HG03280 (cell line): ENCODE measurements at regions not wholly inside any gene's neighbourhood (a gene's known extent, or its start where the extent isn't known, plus 50 kb on each side); places are given as distances from the start of the nearest gene placed in this dataset.

ENCODE experiments used
- ATAC-seq: cut with Tn5 transposase; IDR thresholded peaks from one replicate; pipeline ENCODE4 v1.9.1; 2021; ENCODE audit warnings: mild to moderate bottlenecking, moderate library complexity; ENCODE audit not compliant: unreplicated experiment

- ATAC-seq = no peak
These were observed 798.4 kb upstream of the TENM4 start for GRCh38 chr11:80239217-80239616.

GRCh38 chr11:80227915-80228314 is 787.1 kb upstream of the TENM4 start:
- no peak for ATAC-seq

GRCh38 chr11:80214413-80214812 is 773.6 kb upstream of the TENM4 start:
- no peak for ATAC-seq

- ATAC-seq = no peak
These were observed 770.8 kb upstream of the TENM4 start for GRCh38 chr11:80211673-80212072.

- no peak for ATAC-seq
These were observed 763.2 kb upstream of the TENM4 start for GRCh38 chr11:80204021-80204420.

- no peak for ATAC-seq
These were observed 756.2 kb upstream of the TENM4 start for GRCh38 chr11:80196932-80197554.

GRCh38 chr11:80196041-80196440 is 755.2 kb upstream of the TENM4 start:
- ATAC-seq = no peak

GRCh38 chr11:80194625-80195024 is 753.8 kb upstream of the TENM4 start:
- no peak for ATAC-seq

GRCh38 chr11:80194016-80194415 is 753.2 kb upstream of the TENM4 start:
- no peak for ATAC-seq

- ATAC-seq = no peak
These were observed 747.3 kb upstream of the TENM4 start for GRCh38 chr11:80188076-80188627.

- ATAC-seq = no peak
These were observed 745.9 kb upstream of the TENM4 start for GRCh38 chr11:80186692-80187091.

GRCh38 chr11:80182901-80183300 is 742.1 kb upstream of the TENM4 start:
- no peak for ATAC-seq

GRCh38 chr11:80173371-80174136 is 732.7 kb upstream of the TENM4 start:
- ATAC-seq = no peak

- ATAC-seq = no peak
These were observed 728.0 kb upstream of the TENM4 start for GRCh38 chr11:80168796-80169195.

GRCh38 chr11:80167766-80168165 is 726.9 kb upstream of the TENM4 start:
- ATAC-seq = no peak

GRCh38 chr11:80165744-80166143 is 724.9 kb upstream of the TENM4 start:
- ATAC-seq = no peak

- no peak for ATAC-seq
These were observed 722.6 kb upstream of the TENM4 start for GRCh38 chr11:80163441-80163840.

GRCh38 chr11:80163011-80163410 is 722.2 kb upstream of the TENM4 start:
- no peak for ATAC-seq

- no peak for ATAC-seq
These were observed 721.6 kb upstream of the TENM4 start for GRCh38 chr11:80162387-80162786.

GRCh38 chr11:80157447-80157846 is 716.6 kb upstream of the TENM4 start:
- no peak for ATAC-seq

GRCh38 chr11:80156062-80156461 is 715.2 kb upstream of the TENM4 start:
- no peak for ATAC-seq

- ATAC-seq = no peak
These were observed 714.7 kb upstream of the TENM4 start for GRCh38 chr11:80155412-80156017.
